CD4-positive, CD25-positive, alpha-beta regulatory T cell (primary cell): ENCODE measurements at regions not wholly inside any gene's neighbourhood (a gene's known extent, or its start where the extent isn't known, plus 50 kb on each side); places are given as distances from the start of the nearest gene placed in this dataset.
"Not testable (repeated sequence)": the region's sequence is repeated elsewhere in the genome, so short reads cannot be mapped to it uniquely, and the experiment has no call there.

ENCODE experiments used
- ATAC-seq, 2 donors: fragments of 150-1000 bp; cut with Tn5 transposase; one replicate each; pipeline ENCODE4 v1.10.0; 2021; ENCODE audit warnings: low read depth in 2 of 2, moderate number of reproducible peaks in 2 of 2, moderate library complexity in 1 of 2
- DNase-seq, 3 donors: peaks; one replicate each; pipeline versions ENCODE4 v3.0.0 to v3.0.0-alpha.2; 2012 to 2022; ENCODE audit warnings: mixed read lengths in 1 of 3
- H3K27ac ChIP-seq: one replicate; pipeline ENCODE4 v1.7.0; 2013; ENCODE audit warnings: mild to moderate bottlenecking, low read length; ENCODE audit not compliant: insufficient read depth, poor library complexity, severe bottlenecking
- H3K27me3 ChIP-seq: one replicate; pipeline ENCODE4 v1.7.0; 2013; ENCODE audit warnings: low read length; ENCODE audit not compliant: control insufficient read depth, insufficient read depth
- H3K36me3 ChIP-seq: one replicate; pipeline ENCODE4 v1.7.0; 2013; ENCODE audit warnings: mild to moderate bottlenecking, low read length, moderate library complexity; ENCODE audit not compliant: control insufficient read depth, insufficient read depth
- H3K4me1 ChIP-seq: 2 replicates; pipeline ENCODE4 v1.7.0; 2013; ENCODE audit warnings: mild to moderate bottlenecking, low read length; ENCODE audit not compliant: insufficient read depth, control insufficient read depth, poor library complexity, severe bottlenecking
- H3K4me3 ChIP-seq: one replicate; pipeline ENCODE4 v1.7.0; 2013; ENCODE audit warnings: low read depth, mild to moderate bottlenecking, low read length, moderate library complexity
- H3K9me3 ChIP-seq, 2 experiments: 1 replicate in 1 of 2; 2 replicates in 1 of 2; pipeline ENCODE4 v1.7.0; 2013; ENCODE audit warnings: low read length in 2 of 2, mild to moderate bottlenecking in 1 of 2, moderate library complexity in 1 of 2; ENCODE audit not compliant: control insufficient read depth in 2 of 2
- H3K27ac Mint-ChIP-seq, 3 donors: one replicate each; pipeline ENCODE4 v1.8.0; 2020 to 2022; ENCODE audit warnings: mild to moderate bottlenecking in 3 of 3, mixed read lengths in 3 of 3, moderate library complexity in 2 of 3
- H3K27me3 Mint-ChIP-seq: one replicate; pipeline ENCODE4 v1.8.0; 2022; ENCODE audit warnings: mild to moderate bottlenecking, mixed read lengths
- H3K36me3 Mint-ChIP-seq: one replicate; pipeline ENCODE4 v1.8.0; 2020; ENCODE audit warnings: mixed read lengths
- H3K4me1 Mint-ChIP-seq, 4 donors: one replicate each; pipeline ENCODE4 v1.8.0; 2020 to 2022; ENCODE audit warnings: mixed read lengths in 4 of 4, mild to moderate bottlenecking in 1 of 4
- H3K4me3 Mint-ChIP-seq, 4 donors: one replicate each; pipeline ENCODE4 v1.8.0; 2020 to 2022; ENCODE audit warnings: mild to moderate bottlenecking in 4 of 4, mixed read lengths in 4 of 4, moderate library complexity in 3 of 4
- H3K9me3 Mint-ChIP-seq, 7 donors: one replicate each; pipeline ENCODE4 v1.8.0; 2020 to 2022; ENCODE audit warnings: mixed read lengths in 7 of 7, mild to moderate bottlenecking in 3 of 7, moderate library complexity in 2 of 7

DNA sequence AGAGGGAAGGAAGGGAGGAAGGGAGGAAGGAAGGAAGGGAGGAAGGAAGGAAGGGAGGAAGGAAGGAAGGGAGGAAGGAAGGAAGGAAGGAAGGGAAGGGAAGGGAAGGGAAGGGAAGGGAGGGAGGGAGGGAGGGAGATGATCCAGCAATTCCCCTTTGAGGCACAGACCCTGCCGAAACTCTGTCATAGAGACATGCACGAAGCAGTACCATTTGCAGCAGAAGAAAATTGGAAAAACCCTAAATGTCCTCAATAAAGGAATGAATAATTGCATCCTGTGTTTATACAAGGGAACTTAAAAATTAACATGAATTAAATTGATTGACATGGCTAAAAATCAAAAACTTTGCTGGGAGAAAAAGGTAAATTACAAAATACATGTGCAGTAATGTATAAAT lies 151.5 kb downstream of the MTERF1 start:
- H3K27me3 Mint-ChIP-seq, H3K4me3 Mint-ChIP-seq, H3K27ac ChIP-seq, H3K4me3 ChIP-seq, H3K27me3 ChIP-seq, DNase-seq, ATAC-seq, H3K9me3 ChIP-seq, H3K4me1 Mint-ChIP-seq, H3K4me1 ChIP-seq, H3K36me3 Mint-ChIP-seq, H3K36me3 ChIP-seq, H3K27ac Mint-ChIP-seq: not testable (repeated sequence)
- H3K9me3 Mint-ChIP-seq = peaks cover 0 to 28% (median 5%) of the 10 kb centered on the region in 7 donors

- no peak for DNase-seq
- H3K36me3 ChIP-seq = no peaks in the 10 kb centered on the region
Measured at GRCh38 chr7:91731976-91732375, 148.5 kb downstream of the MTERF1 start.

GRCh38 chr7:91749418-91749817 lies 131.1 kb downstream of the MTERF1 start:
- no peaks in the 10 kb centered on the region for H3K27me3 Mint-ChIP-seq
- DNase-seq = no peak
- Histone ChIP-seq H3K4me1 (no peaks in the 10 kb centered on the region), H3K4me3 (no peak overlapping the region), H3K9me3 (peaks cover 0 to 4% of the 10 kb centered on the region in 2 experiments), H3K27me3 (no peaks in the 10 kb centered on the region), H3K27ac (no peak overlapping the region), H3K36me3 (no peaks in the 10 kb centered on the region)
- H3K4me3 Mint-ChIP-seq = no peak overlapping the region
- no peak for ATAC-seq
- no peaks in the 10 kb centered on the region for H3K36me3 Mint-ChIP-seq
- H3K9me3 Mint-ChIP-seq = peaks cover 0 to 21% (median 9%) of the 10 kb centered on the region in 7 donors
- no peak overlapping the region for H3K27ac Mint-ChIP-seq
- no peaks in the 10 kb centered on the region for H3K4me1 Mint-ChIP-seq

More at GRCh38 chr7:91731976-91732375, 148.5 kb downstream of the MTERF1 start:
- Mint-ChIP-seq H3K9me3 (peaks cover 2 to 32% (median 8%) of the 10 kb centered on the region in 7 donors), H3K4me3 (no peak overlapping the region), H3K27me3 (no peaks in the 10 kb centered on the region), H3K27ac (no peak overlapping the region), H3K4me1 (no peaks in the 10 kb centered on the region), H3K36me3 (no peaks in the 10 kb centered on the region)
- Histone ChIP-seq H3K4me1 (no peaks in the 10 kb centered on the region), H3K27ac (no peak overlapping the region), H3K9me3 (peaks cover 0 to 3% of the 10 kb centered on the region in 2 experiments), H3K27me3 (no peaks in the 10 kb centered on the region), H3K4me3 (no peak overlapping the region)
- no peak for ATAC-seq

GRCh38 chr7:91750091-91750490 lies 130.4 kb downstream of the MTERF1 start:
- peaks cover 0 to 4% of the 10 kb centered on the region in 2 experiments for H3K9me3 ChIP-seq
- H3K27ac Mint-ChIP-seq = no peak overlapping the region
- peaks cover 0 to 21% (median 9%) of the 10 kb centered on the region in 7 donors for H3K9me3 Mint-ChIP-seq
- no peaks in the 10 kb centered on the region for H3K36me3 ChIP-seq
- H3K27ac ChIP-seq = no peak overlapping the region
- no peaks in the 10 kb centered on the region for H3K4me1 ChIP-seq
- no peaks in the 10 kb centered on the region for H3K27me3 Mint-ChIP-seq
- H3K4me3 Mint-ChIP-seq = no peak overlapping the region
- DNase-seq (no peak), ATAC-seq (no peak)
- no peak overlapping the region for H3K4me3 ChIP-seq
- H3K36me3 Mint-ChIP-seq = no peaks in the 10 kb centered on the region
- no peaks in the 10 kb centered on the region for H3K4me1 Mint-ChIP-seq
- no peaks in the 10 kb centered on the region for H3K27me3 ChIP-seq

- Histone ChIP-seq H3K27ac (no peak overlapping the region), H3K27me3 (no peaks in the 10 kb centered on the region), H3K36me3 (no peaks in the 10 kb centered on the region), H3K4me3 (no peak overlapping the region), H3K9me3 (peaks cover 0 to 4% of the 10 kb centered on the region in 2 experiments), H3K4me1 (no peaks in the 10 kb centered on the region)
- Mint-ChIP-seq H3K9me3 (peaks cover 1 to 23% (median 9%) of the 10 kb centered on the region in 7 donors), H3K4me3 (no peak overlapping the region), H3K4me1 (no peaks in the 10 kb centered on the region), H3K27ac (no peak overlapping the region), H3K36me3 (no peaks in the 10 kb centered on the region), H3K27me3 (no peaks in the 10 kb centered on the region)
- no peak for ATAC-seq
- no peak for DNase-seq
Measured at GRCh38 chr7:91752102-91752501, 128.4 kb downstream of the MTERF1 start.

DNA sequence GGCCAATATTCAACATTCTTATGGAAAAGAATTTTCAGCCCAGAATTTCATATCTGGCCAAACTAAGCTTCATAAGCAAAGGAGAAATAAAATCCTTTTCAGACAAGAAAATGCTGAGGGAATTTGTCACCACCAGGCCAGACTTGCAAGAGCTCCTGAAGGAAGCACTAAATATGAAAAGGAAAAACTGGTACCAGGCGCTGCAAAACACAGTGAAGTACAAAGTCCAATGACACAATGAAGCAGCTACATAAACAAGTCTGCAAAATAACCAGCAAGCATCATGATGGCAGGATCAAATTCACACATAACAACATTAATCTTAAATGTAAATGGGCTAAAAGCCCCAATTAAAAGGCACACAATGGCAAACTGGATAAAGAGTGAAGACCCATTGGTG lies 126.2 kb downstream of the MTERF1 start:
- not testable (repeated sequence) for H3K4me1 Mint-ChIP-seq, H3K4me3 Mint-ChIP-seq, ATAC-seq, H3K36me3 Mint-ChIP-seq, H3K9me3 ChIP-seq, H3K4me3 ChIP-seq, H3K27me3 Mint-ChIP-seq, DNase-seq, H3K4me1 ChIP-seq, H3K27ac Mint-ChIP-seq, H3K27ac ChIP-seq, H3K27me3 ChIP-seq, H3K36me3 ChIP-seq
- peaks cover 2 to 27% (median 12%) of the 10 kb centered on the region in 7 donors for H3K9me3 Mint-ChIP-seq

GRCh38 chr7:91755121-91755520 lies 125.4 kb downstream of the MTERF1 start:
- not testable (repeated sequence) for H3K27ac Mint-ChIP-seq, H3K4me1 Mint-ChIP-seq, H3K36me3 Mint-ChIP-seq, H3K4me3 Mint-ChIP-seq, H3K27me3 Mint-ChIP-seq, H3K9me3 ChIP-seq, H3K27me3 ChIP-seq, ATAC-seq, H3K4me3 ChIP-seq, H3K4me1 ChIP-seq, H3K27ac ChIP-seq, DNase-seq, H3K36me3 ChIP-seq
- peaks cover 2 to 25% (median 12%) of the 10 kb centered on the region in 7 donors for H3K9me3 Mint-ChIP-seq

DNA sequence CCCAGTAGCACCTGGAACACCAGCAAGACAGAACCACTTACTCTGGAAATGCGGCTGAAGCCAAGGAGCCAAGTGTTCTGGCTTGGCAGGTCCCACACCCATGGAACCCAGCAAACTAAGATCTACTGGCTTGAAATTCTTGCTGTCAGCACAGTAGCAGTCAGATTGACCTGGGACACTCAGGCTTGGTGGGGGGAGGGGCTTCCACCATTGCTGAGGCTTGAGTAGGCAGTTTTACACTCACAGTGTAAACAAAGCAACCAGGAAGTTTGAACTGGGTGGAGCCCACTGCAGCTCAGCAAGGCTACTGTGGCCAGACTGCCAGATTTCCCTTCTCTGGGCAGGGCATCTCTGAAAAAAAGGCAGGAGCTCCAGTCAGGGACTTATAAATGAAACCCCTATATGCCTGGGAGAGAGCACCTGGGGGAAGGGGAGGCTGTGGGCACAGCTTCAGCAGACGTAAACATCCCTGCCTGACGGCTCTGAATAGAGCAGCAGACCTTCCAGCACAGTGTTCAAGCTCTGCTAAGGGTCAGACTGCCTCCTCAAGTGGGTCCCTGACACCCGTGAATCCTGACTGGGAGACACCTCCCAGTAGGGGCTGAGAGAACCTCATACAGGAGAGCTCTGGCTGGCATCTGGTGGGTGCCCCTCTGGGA lies 121.2 kb downstream of the MTERF1 start:
- Histone ChIP-seq H3K4me1 (no peaks in the 10 kb centered on the region), H3K4me3 (no peak overlapping the region), H3K27me3 (no peaks in the 10 kb centered on the region), H3K27ac (no peak overlapping the region), H3K36me3 (no peaks in the 10 kb centered on the region), H3K9me3 (peaks cover 0 to 5% of the 10 kb centered on the region in 2 experiments)
- ATAC-seq = no peak
- no peak for DNase-seq
- Mint-ChIP-seq H3K4me3 (no peak overlapping the region), H3K36me3 (no peaks in the 10 kb centered on the region), H3K9me3 (peaks cover 5 to 40% (median 13%) of the 10 kb centered on the region in 7 donors), H3K4me1 (no peaks in the 10 kb centered on the region), H3K27ac (no peak overlapping the region), H3K27me3 (no peaks in the 10 kb centered on the region)
